Prostate gland (tissue), 2 donors: ENCODE measurements at regions not wholly inside any gene's neighbourhood (a gene's known extent, or its start where the extent isn't known, plus 50 kb on each side); places are given as distances from the start of the nearest gene placed in this dataset.

Experiments used
- DNase-seq: peaks from one replicate; pipeline ENCODE4 v3.0.0-alpha.2; 2019; ENCODE audit warnings: low spot score
- H3K27ac ChIP-seq, 2 donors: fragments of 200-600 bp; sonication (generic); 2 replicates each; pipeline ENCODE4 v1.5.1; 2017 to 2019
- H3K27me3 ChIP-seq: fragments of 200-600 bp; sonication (generic); replicated peaks from 2 replicates; pipeline ENCODE4 v1.5.1; 2019; ENCODE audit not compliant: insufficient read depth
- H3K36me3 ChIP-seq, 2 donors: fragments of 200-600 bp; sonication (generic); 1 replicate in 1 of 2; 2 replicates in 1 of 2; pipeline versions ENCODE4 v1.5.1 to v1.8.1; 2017 to 2019
- H3K4me1 ChIP-seq: fragments of 200-600 bp; sonication (generic); replicated peaks from 2 replicates; pipeline ENCODE4 v1.5.1; 2019
- H3K4me3 ChIP-seq, 2 donors: fragments of 200-600 bp; sonication (generic); 2 replicates each; pipeline ENCODE4 v1.5.1; 2017 to 2019
- H3K9me3 ChIP-seq: fragments of 200-600 bp; sonication (generic); 2 replicates; pipeline ENCODE4 v1.5.1; 2017
- POLR2A ChIP-seq: fragments of 450-650 bp; IDR thresholded peaks from one replicate; pipeline ENCODE4 v1.6.1; 2016; ENCODE audit warnings: antibody characterized with exemption, mild to moderate bottlenecking
- POLR2AphosphoS5 ChIP-seq: sonication (generic); formaldehyde crosslinking; IDR thresholded peaks from one replicate; pipeline ENCODE4 v1.6.1; 2017; ENCODE audit warnings: antibody characterized with exemption
- WGBS: methylation state at CpG from one replicate; pipeline ENCODE4 v1.1.5; 2018; 5-methylcytosine and 5-hydroxymethylcytosine counted together
- intact Hi-C: fragments of 100-400 bp; cut with DNase I; formaldehyde crosslinking; loops from one replicate; pipeline ENCODE4 v1.14.2; 2022
- TF ChIP-seq, protein P1 (sequence below), 4 experiments: fragments of 200-600 bp in 2 of 4; fragments of 450-650 bp in 2 of 4; sonication (generic) in 2 of 4; IDR thresholded peaks; 1 replicate in 3 of 4; 2 replicates in 1 of 4; pipeline ENCODE4 v1.5.1; 2016 to 2019; ENCODE audit warnings: antibody characterized with exemption in 4 of 4, mild to moderate bottlenecking in 2 of 4, moderate library complexity in 2 of 4

DNA sequence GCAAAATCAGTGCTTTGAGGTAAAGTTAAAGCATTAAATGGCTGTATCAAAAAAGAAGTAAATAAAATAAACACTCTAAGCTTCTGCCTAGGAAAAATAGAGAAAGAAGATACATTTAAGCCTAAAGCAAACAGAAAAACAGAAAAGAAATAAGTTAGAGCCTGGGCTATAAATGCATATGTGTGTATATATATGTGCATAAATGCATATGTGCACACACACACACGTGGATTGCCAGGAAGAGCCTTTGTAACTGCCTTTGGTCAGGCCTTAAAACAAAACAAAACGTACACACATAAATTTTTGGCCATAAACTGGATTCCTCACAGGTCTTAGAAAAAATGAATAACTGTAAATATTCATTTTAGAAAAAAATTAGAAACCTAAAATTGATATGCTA lies 925.8 kb downstream of the MRPL39 start:
- 32% methylated on average over 2 of the region's 2 CpGs for WGBS
- no peak overlapping the region for H3K4me3 ChIP-seq
- TF ChIP-seq POLR2AphosphoS5 (no peak), POLR2A (no peak)
- TF ChIP-seq, protein P1, sequence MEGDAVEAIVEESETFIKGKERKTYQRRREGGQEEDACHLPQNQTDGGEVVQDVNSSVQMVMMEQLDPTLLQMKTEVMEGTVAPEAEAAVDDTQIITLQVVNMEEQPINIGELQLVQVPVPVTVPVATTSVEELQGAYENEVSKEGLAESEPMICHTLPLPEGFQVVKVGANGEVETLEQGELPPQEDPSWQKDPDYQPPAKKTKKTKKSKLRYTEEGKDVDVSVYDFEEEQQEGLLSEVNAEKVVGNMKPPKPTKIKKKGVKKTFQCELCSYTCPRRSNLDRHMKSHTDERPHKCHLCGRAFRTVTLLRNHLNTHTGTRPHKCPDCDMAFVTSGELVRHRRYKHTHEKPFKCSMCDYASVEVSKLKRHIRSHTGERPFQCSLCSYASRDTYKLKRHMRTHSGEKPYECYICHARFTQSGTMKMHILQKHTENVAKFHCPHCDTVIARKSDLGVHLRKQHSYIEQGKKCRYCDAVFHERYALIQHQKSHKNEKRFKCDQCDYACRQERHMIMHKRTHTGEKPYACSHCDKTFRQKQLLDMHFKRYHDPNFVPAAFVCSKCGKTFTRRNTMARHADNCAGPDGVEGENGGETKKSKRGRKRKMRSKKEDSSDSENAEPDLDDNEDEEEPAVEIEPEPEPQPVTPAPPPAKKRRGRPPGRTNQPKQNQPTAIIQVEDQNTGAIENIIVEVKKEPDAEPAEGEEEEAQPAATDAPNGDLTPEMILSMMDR (IDR thresholded peaks at IDR 0.05), result no peak
- DNase-seq, result no peak
- no peaks in the 10 kb centered on the region for H3K9me3 ChIP-seq
- H3K36me3 ChIP-seq, result no peaks in the 10 kb centered on the region
- H3K4me1 ChIP-seq, result no peaks in the 10 kb centered on the region
- intact Hi-C loops, result no loop called here
- no peaks in the 10 kb centered on the region for H3K27me3 ChIP-seq
- H3K27ac ChIP-seq, result no peak overlapping the region

DNA sequence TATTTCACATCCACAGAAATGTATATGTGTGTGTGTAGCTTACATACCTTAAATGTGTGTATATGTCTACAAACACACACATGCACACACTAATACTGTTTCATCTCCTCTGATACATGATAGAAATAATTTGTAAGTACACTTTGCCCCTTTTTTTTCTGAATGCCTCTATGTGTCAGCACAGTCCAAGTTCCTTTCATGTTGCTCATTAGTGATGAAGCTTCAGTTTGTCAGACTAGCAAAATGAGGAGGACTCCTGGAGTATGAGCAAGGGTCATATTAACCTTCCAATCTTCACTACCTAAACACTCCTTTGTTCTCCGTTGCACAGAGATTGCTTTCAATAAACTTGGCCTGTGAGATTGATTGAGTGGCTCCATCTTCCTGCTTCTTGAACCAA lies 935.4 kb downstream of the MRPL39 start:
- no peaks in the 10 kb centered on the region for H3K9me3 ChIP-seq
- no peak for DNase-seq
- H3K4me1 ChIP-seq, result no peaks in the 10 kb centered on the region
- H3K27ac ChIP-seq, result no peak overlapping the region
- no peak for TF ChIP-seq POLR2AphosphoS5
- no peak for TF ChIP-seq POLR2A
- TF ChIP-seq, protein P1 (IDR thresholded peaks at IDR 0.05), result no peak
- H3K4me3 ChIP-seq, result no peak overlapping the region
- intact Hi-C loops, result no loop called here
- H3K27me3 ChIP-seq, result no peaks in the 10 kb centered on the region
- no peaks in the 10 kb centered on the region for H3K36me3 ChIP-seq
- WGBS, result 41% methylated on average over 1 of the region's 1 CpG

DNA sequence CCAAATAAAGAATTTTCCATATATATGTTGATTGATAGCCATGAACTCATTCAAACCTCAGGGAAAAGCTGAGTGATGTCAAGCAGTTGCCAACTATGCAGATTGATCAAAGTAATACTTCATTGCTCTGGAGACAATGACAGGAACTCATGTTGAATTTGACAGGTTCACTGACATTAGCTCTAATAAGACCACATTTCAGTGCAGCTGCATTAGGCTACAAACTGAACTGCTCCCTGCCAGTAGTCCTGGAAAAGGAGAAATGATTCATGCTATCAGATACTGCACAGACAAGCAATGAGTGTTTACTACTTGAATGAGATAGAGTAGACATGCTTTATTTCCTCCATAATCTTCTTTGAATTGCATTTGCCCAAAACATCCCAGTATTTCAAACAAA lies 948.4 kb downstream of the MRPL39 start:
- Histone ChIP-seq H3K27ac (no peak overlapping the region), H3K9me3 (no peaks in the 10 kb centered on the region), H3K4me1 (no peaks in the 10 kb centered on the region), H3K4me3 (no peak overlapping the region), H3K36me3 (no peaks in the 10 kb centered on the region), H3K27me3 (no peaks in the 10 kb centered on the region)
- DNase-seq, result no peak
- TF ChIP-seq POLR2AphosphoS5, result no peak
- TF ChIP-seq POLR2A, result no peak
- TF ChIP-seq, protein P1 (IDR thresholded peaks at IDR 0.05), result no peak
- intact Hi-C loops, result no loop called here

DNA sequence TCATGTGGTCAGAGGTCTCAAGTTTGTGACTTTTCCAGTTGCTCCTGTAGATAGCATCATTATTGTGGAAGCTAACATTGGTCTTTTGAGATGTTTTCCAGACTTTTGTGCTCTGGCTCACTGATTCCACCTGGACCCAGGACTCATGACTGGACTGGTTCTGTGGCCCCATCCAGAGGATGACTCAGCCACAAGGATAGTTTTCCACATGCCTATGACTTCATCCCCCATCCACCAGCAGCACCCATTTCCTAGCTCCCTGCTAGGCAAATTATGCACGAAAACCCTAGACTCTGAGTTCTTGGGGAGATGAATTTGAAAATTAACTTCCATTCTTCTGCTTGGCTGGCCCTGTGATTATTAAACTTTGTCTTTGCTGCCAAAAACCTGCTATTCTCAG lies 949.3 kb downstream of the MRPL39 start:
- no peaks in the 10 kb centered on the region for H3K4me1 ChIP-seq
- 93% methylated on average over 1 of the region's 1 CpG for WGBS
- no peak for TF ChIP-seq POLR2A
- TF ChIP-seq, protein P1 (IDR thresholded peaks at IDR 0.05), result no peak
- no peak for TF ChIP-seq POLR2AphosphoS5

DNA sequence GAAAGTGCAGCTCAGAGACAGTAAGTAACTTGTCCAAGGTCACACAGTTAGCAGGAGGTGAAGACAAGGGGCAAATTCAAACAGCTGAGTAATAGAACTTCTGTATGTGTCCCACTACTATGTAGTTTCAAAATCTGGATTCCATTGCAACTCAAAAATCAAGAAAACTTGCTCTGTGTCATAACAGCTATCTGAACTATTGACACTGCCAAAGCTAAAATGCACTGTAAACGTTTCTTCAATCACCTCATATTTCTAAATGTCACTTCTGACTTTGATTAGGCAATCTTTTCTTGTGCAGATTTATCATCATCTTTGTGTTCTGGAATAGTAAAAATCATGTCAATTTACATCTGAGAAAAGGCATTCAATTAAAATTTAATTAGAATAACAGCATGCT lies 957.6 kb downstream of the MRPL39 start:
- 17% methylated on average over 1 of the region's 1 CpG for WGBS
- Histone ChIP-seq H3K36me3 (no peaks in the 10 kb centered on the region), H3K9me3 (no peaks in the 10 kb centered on the region), H3K4me3 (no peak overlapping the region), H3K4me1 (no peaks in the 10 kb centered on the region), H3K27ac (no peak overlapping the region), H3K27me3 (no peaks in the 10 kb centered on the region)
- intact Hi-C loops, result no loop called here
- DNase-seq, result no peak
- TF ChIP-seq, protein P1 (IDR thresholded peaks at IDR 0.05), result no peak
- TF ChIP-seq POLR2AphosphoS5, result no peak
- no peak for TF ChIP-seq POLR2A

More for the DNA sequence above, 949.3 kb downstream of the MRPL39 start:
- DNase-seq, result no peak
- Histone ChIP-seq H3K27ac (no peak overlapping the region), H3K4me3 (no peak overlapping the region), H3K9me3 (no peaks in the 10 kb centered on the region), H3K27me3 (no peaks in the 10 kb centered on the region), H3K36me3 (no peaks in the 10 kb centered on the region)
- intact Hi-C loops, result no loop called here
